ENCODE measurements at regions not wholly inside any gene's neighbourhood (a gene's known extent, or its start where the extent isn't known, plus 50 kb on each side); places are given as distances from the start of the nearest gene placed in this dataset.

- DNase-seq: no peak
Observed at GRCh38 chr4:19879330-19879729, 372.4 kb upstream of the SLIT2 start.

GRCh38 chr4:19857991-19858390 lies 393.7 kb upstream of the SLIT2 start:
- DNase-seq: no peak

GRCh38 chr4:19857380-19857779 lies 394.3 kb upstream of the SLIT2 start:
- DNase-seq: no peak

GRCh38 chr4:19850909-19851308 lies 400.8 kb upstream of the SLIT2 start:
- no peak for DNase-seq

GRCh38 chr4:19844446-19844845 lies 407.3 kb upstream of the SLIT2 start:
- no peak for DNase-seq

GRCh38 chr4:19842471-19842870 lies 409.2 kb upstream of the SLIT2 start:
- no peak for DNase-seq

GRCh38 chr4:19838858-19839257 lies 412.8 kb upstream of the SLIT2 start:
- DNase-seq: no peak

GRCh38 chr4:19835429-19835828 lies 416.3 kb upstream of the SLIT2 start:
- no peak for DNase-seq

GRCh38 chr4:19832411-19832810 lies 419.3 kb upstream of the SLIT2 start:
- no peak for DNase-seq

GRCh38 chr4:19831644-19832285 lies 419.9 kb upstream of the SLIT2 start:
- DNase-seq: no peak

- DNase-seq: no peak
Observed at GRCh38 chr4:19829101-19829500, 422.6 kb upstream of the SLIT2 start.

- no peak for DNase-seq
Observed at GRCh38 chr4:19823781-19824180, 427.9 kb upstream of the SLIT2 start.

- DNase-seq: no peak
Observed at GRCh38 chr4:19819737-19820136, 432.0 kb upstream of the SLIT2 start.

- DNase-seq: no peak
Observed at GRCh38 chr4:19809989-19810388, 441.7 kb upstream of the SLIT2 start.

- DNase-seq: no peak
Observed at GRCh38 chr4:19807505-19807904, 444.2 kb upstream of the SLIT2 start.

GRCh38 chr4:19806865-19807264 lies 444.8 kb upstream of the SLIT2 start:
- no peak for DNase-seq

- DNase-seq: no peak
Observed at GRCh38 chr4:19803406-19803805, 448.3 kb upstream of the SLIT2 start.

- DNase-seq: no peak
Observed at GRCh38 chr4:19793831-19794230, 457.9 kb upstream of the SLIT2 start.

- DNase-seq: no peak
Observed at GRCh38 chr4:19791422-19792123, 460.1 kb upstream of the SLIT2 start.

- DNase-seq: no peak
Observed at GRCh38 chr4:19786616-19787015, 465.1 kb upstream of the SLIT2 start.

GRCh38 chr4:19783667-19784223 lies 468.0 kb upstream of the SLIT2 start:
- no peak for DNase-seq

- no peak for DNase-seq
Observed at GRCh38 chr4:19780871-19781270, 470.8 kb upstream of the SLIT2 start.

GRCh38 chr4:19776929-19777328 lies 474.8 kb upstream of the SLIT2 start:
- no peak for DNase-seq

GRCh38 chr4:19776021-19776459 lies 475.7 kb upstream of the SLIT2 start:
- DNase-seq: no peak
